ENCODE measurements at regions not wholly inside any gene's neighbourhood (a gene's known extent, or its start where the extent isn't known, plus 50 kb on each side); places are given as distances from the start of the nearest gene placed in this dataset.

DNA sequence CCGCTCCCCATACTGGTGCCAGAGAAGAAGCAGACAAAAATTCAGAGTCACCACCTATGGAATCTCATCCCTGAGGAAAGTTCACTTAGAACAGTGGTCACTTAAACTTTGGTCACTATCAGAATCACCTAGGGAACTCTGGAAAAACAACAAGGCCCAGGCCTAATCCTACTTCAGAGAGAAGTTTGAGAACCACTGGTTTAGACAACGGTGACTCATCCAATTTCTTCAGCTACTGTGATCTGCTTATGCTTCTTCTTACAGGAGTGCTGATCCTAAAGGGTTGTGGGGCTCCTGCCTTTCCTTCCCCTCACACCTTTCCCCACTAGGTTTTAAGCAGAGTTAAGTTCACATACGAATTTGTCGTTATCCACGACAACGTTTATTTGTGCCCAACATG lies 194.7 kb upstream of the KLF4 start:
- CTCF ChIA-PET: no interaction called here
- H3K27me3 Mint-ChIP-seq (ENCODE audit: insufficient read depth, unreplicated experiment): no peaks in the 10 kb centered on the region
- no peak for DNase-seq

DNA sequence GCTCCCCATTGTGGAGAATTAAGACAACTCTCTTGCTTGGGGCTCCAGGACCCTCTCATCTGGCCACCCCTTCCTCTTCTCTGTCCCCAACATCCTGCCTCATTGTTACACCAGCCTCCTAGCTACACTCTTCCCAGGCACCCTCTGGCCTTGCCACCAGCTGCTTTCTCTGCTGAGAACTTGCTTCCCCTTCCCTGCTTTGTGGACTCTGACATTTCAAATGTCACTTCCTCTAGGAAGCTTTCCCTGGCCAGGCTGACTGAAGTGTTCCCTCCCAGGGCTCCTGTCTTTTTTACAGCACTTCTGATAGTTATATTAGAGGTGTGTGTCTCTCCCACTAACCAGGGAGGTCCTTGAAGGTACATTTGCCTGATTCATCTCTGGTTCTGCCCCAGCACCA lies 194.0 kb upstream of the KLF4 start:
- H3K27ac Mint-ChIP-seq (ENCODE audit: unreplicated experiment): no peak overlapping the region
- Histone ChIP-seq H3K4me3 (ENCODE audit: low read depth, low read length) (no peak overlapping the region), H3K27me3 (replicated peaks; ENCODE audit: control insufficient read depth, insufficient read depth, low read length) (no peaks in the 10 kb centered on the region), H3K4me1 (peaks cover 6% of the 10 kb centered on the region; the same call in 1 of the 2 replicates), H3K36me3 (ENCODE audit: control insufficient read depth, insufficient read depth, low read length) (no peaks in the 10 kb centered on the region), H3K9me3 (no peaks in the 10 kb centered on the region)
- DNase-seq: no peak
- H3K9me3 Mint-ChIP-seq (ENCODE audit: unreplicated experiment): no peaks in the 10 kb centered on the region
- intact Hi-C loops (cut with micrococcal nuclease; ENCODE audit: unreplicated experiment): no loop called here
- no peaks in the 10 kb centered on the region for H3K36me3 Mint-ChIP-seq (ENCODE audit: insufficient read depth, unreplicated experiment)
- no peak overlapping the region for H3K4me3 Mint-ChIP-seq (ENCODE audit: unreplicated experiment)
- H3K27me3 Mint-ChIP-seq (ENCODE audit: insufficient read depth, unreplicated experiment): no peaks in the 10 kb centered on the region
- TF ChIP-seq, protein P1, sequence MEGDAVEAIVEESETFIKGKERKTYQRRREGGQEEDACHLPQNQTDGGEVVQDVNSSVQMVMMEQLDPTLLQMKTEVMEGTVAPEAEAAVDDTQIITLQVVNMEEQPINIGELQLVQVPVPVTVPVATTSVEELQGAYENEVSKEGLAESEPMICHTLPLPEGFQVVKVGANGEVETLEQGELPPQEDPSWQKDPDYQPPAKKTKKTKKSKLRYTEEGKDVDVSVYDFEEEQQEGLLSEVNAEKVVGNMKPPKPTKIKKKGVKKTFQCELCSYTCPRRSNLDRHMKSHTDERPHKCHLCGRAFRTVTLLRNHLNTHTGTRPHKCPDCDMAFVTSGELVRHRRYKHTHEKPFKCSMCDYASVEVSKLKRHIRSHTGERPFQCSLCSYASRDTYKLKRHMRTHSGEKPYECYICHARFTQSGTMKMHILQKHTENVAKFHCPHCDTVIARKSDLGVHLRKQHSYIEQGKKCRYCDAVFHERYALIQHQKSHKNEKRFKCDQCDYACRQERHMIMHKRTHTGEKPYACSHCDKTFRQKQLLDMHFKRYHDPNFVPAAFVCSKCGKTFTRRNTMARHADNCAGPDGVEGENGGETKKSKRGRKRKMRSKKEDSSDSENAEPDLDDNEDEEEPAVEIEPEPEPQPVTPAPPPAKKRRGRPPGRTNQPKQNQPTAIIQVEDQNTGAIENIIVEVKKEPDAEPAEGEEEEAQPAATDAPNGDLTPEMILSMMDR (IDR thresholded peaks at IDR 0.05; ENCODE audit: insufficient read depth in 1 of 2, low read depth in 1 of 2, low read length in 1 of 2, severe bottlenecking in 1 of 2, unreplicated experiment in 1 of 2): no peak
- CTCF ChIA-PET: no interaction called here
- POLR2A ChIA-PET: interaction anchor here (0.6 kb wide), 1 partner anchor 194 kb away, joined by 8 read pairs; no protein-coding TSS in a partner anchor
- BruUV-seq (replicated peaks): no TSS peak
- H3K4me1 Mint-ChIP-seq (ENCODE audit: low read depth, unreplicated experiment): peaks cover 10% of the 10 kb centered on the region

More for the DNA sequence above, 194.7 kb upstream of the KLF4 start:
- H3K9me3 Mint-ChIP-seq (ENCODE audit: unreplicated experiment): peaks cover 4% of the 10 kb centered on the region
- no peak overlapping the region for H3K4me3 ChIP-seq (ENCODE audit: low read depth, low read length)
- TF ChIP-seq, protein P1 (IDR thresholded peaks at IDR 0.05; ENCODE audit: insufficient read depth in 1 of 2, low read depth in 1 of 2, low read length in 1 of 2, severe bottlenecking in 1 of 2, unreplicated experiment in 1 of 2): no peak
- no peaks in the 10 kb centered on the region for H3K36me3 ChIP-seq (ENCODE audit: control insufficient read depth, insufficient read depth, low read length)
- H3K27me3 ChIP-seq (replicated peaks; ENCODE audit: control insufficient read depth, insufficient read depth, low read length): no peaks in the 10 kb centered on the region
- POLR2A ChIA-PET: no interaction called here
- H3K9me3 ChIP-seq: no peaks in the 10 kb centered on the region
- H3K27ac Mint-ChIP-seq (ENCODE audit: unreplicated experiment): no peak overlapping the region
- H3K4me1 Mint-ChIP-seq (ENCODE audit: low read depth, unreplicated experiment): peaks cover 10% of the 10 kb centered on the region
- intact Hi-C loops (cut with micrococcal nuclease; ENCODE audit: unreplicated experiment): no loop called here
- no peak overlapping the region for H3K4me3 Mint-ChIP-seq (ENCODE audit: unreplicated experiment)
- BruUV-seq (replicated peaks): no TSS peak
- H3K36me3 Mint-ChIP-seq (ENCODE audit: insufficient read depth, unreplicated experiment): no peaks in the 10 kb centered on the region
- H3K4me1 ChIP-seq: peaks cover 6% of the 10 kb centered on the region; the same call in 1 of the 2 replicates

DNA sequence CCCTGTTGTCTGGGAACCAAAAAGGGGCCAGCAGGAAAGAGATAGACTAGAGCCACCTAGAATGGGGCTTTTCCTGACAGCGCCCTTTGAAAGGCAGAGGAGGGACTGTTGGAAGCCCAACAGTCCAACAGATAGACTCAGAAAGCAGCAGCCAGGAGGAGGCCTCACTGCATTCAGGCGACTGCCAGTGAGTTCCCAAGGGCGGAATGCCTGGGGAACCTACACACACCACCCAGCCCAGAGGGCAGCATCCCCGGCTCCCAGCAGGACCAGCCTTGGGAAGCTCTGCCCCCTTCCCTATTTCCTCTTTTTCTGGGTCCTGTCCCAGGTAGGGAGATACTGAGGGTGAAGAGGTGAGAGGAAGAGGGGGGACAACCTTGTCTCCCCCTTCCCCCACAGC lies 192.4 kb upstream of the KLF4 start:
- no peak for DNase-seq
- no peaks in the 10 kb centered on the region for H3K27me3 ChIP-seq (replicated peaks; ENCODE audit: control insufficient read depth, insufficient read depth, low read length)
- Mint-ChIP-seq H3K9me3 (ENCODE audit: unreplicated experiment) (no peaks in the 10 kb centered on the region), H3K27me3 (ENCODE audit: insufficient read depth, unreplicated experiment) (no peaks in the 10 kb centered on the region), H3K4me1 (ENCODE audit: low read depth, unreplicated experiment) (peaks cover 10% of the 10 kb centered on the region), H3K27ac (ENCODE audit: unreplicated experiment) (no peak overlapping the region), H3K36me3 (ENCODE audit: insufficient read depth, unreplicated experiment) (no peaks in the 10 kb centered on the region), H3K4me3 (ENCODE audit: unreplicated experiment) (no peak overlapping the region)
- ChIA-PET POLR2A (no interaction called here), CTCF (no interaction called here)
- no peaks in the 10 kb centered on the region for H3K9me3 ChIP-seq
- H3K4me1 ChIP-seq: peaks cover 6% of the 10 kb centered on the region; the same call in 1 of the 2 replicates
- no TSS peak for BruUV-seq (replicated peaks)
- TF ChIP-seq, protein P1 (IDR thresholded peaks at IDR 0.05; ENCODE audit: insufficient read depth in 1 of 2, low read depth in 1 of 2, low read length in 1 of 2, severe bottlenecking in 1 of 2, unreplicated experiment in 1 of 2): no peak
- intact Hi-C loops (cut with micrococcal nuclease; ENCODE audit: unreplicated experiment): no loop called here
- no peaks in the 10 kb centered on the region for H3K36me3 ChIP-seq (ENCODE audit: control insufficient read depth, insufficient read depth, low read length)
- no peak overlapping the region for H3K4me3 ChIP-seq (ENCODE audit: low read depth, low read length)

All from Caco-2 (cell line).